GM21786 (cell line): ENCODE measurements at regions not wholly inside any gene's neighbourhood (a gene's known extent, or its start where the extent isn't known, plus 50 kb on each side); places are given as distances from the start of the nearest gene placed in this dataset.
"Not testable (repeated sequence)": the region's sequence is repeated elsewhere in the genome, so short reads cannot be mapped to it uniquely, and the experiment has no call there.

ENCODE experiments used
- ATAC-seq: cut with Tn5 transposase; IDR thresholded peaks from one replicate; pipeline ENCODE4 v1.9.1; 2021; ENCODE audit not compliant: unreplicated experiment

DNA sequence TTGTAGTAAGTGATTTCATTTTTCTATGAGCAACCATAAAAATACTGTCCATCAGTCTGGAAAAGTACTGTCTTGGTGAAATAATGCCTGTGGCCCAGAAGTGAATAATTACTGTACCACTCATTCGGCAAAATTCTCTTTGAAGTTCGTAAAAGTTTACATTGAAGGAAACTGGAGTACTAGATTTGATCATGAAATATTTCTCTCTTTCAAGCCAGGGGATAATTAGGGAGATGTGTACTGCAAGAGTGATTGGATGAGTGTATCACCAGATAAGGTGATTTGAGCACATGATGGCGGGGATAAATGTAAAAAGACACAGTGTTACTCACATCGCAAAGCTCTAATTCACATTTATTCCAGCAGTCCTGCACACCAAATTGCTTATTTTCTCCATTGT is 883.2 kb upstream of the PIK3C3 start:
- no peak for ATAC-seq

DNA sequence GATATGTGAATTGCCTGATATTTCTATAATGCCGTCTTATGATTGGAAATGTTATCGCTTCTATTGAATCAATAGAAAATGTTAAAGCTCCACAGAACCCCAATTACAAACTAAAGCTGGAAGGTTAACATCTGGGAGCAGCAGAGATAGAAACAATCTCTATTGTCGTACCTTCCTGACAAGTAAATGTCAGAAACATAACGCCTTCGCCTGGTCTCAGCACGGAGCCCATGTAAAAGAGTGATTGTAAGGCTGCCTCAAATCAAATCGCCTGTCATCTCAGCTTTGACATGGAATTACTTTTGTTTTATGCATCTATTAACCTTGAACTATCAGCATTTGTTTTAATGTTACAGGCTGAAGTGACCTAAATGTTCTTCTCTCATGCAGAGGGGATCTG is 885.9 kb upstream of the PIK3C3 start:
- no peak for ATAC-seq

DNA sequence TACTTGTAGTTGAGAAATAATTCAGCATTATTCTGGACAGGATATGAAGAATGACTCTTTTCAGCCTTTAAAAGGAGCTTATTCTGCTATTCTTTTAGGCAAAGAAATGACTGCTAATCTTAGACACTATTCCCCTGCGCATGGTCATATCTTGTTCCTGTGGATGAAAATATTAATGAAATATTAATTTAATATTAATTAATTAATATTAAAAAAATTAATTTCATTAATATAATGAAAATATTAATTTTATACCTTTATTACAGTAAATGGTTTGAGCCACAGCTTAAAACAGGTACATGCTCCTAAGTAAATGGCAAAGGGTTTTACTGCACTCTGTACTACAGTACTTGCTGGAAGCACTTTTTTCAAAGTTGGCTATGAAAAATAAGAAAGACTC is 890.1 kb upstream of the PIK3C3 start:
- ATAC-seq: no peak

DNA sequence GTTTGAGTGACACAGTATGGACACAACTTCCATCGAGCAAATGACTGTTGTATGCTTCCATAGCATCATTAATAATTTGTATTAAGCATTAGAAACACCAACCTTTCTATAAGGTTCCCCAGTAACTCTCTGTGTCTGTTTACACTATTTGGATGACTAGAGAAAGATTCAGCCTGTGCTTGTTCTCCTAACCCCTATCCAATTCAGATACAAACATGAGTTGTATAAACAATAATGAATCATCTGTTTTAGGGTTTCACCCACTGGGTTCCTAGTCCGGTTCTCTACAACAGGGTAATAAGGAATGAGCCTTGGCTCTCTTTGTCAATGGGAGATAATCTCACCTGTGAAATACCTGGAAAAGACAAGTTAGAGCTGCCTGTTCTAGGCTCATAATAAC is 894.1 kb upstream of the PIK3C3 start:
- no peak for ATAC-seq

DNA sequence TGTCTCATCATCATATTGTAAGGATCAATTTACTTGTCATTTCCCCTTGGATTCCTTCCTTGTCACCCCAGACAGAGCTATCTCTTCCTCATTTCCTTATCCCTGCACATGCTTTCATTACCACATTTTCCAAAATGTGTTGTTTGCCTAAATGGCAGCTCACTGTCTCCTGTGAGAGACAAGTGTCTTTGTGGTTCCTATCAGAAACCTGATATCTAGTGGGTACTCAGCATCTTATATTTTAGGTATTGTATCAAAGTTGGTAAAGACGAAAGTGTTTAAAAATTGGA is 896.0 kb upstream of the PIK3C3 start:
- no peak for ATAC-seq

DNA sequence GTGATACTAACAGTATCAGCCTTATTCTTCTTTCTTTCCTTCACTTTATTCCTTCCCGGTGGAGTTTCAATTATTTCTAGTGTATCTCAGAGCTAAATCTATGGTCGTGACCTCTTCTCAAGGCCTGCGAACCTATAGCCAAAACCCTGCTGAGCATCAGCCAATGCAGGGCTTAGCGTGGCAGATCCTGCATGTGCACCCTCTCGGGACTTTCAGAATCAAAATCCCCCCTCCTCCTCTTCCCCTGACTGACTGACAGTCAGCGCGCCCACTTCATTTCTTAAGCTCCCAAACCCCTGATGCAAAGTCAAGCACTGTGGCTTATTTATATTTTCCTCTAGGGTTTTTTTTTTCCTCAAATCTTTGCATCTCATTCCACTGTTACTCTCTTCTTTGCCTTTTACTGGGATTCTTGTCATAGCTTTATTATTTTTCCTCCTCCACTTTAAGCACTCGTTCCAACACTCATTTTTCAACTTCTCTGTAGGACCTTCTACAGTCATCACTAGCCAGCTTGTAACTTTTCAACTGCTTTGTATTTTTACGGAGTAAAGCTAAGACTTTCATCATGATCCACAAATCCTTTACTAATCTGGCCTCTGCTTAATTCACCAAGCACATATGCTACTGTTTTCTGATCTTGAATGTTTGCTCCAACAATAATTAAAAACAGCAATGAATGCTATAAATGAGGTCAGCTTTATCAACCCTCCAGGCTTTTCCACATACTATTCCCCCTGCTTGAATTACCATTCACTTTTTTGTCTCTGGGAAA is 896.5 kb upstream of the PIK3C3 start:
- no peak for ATAC-seq

DNA sequence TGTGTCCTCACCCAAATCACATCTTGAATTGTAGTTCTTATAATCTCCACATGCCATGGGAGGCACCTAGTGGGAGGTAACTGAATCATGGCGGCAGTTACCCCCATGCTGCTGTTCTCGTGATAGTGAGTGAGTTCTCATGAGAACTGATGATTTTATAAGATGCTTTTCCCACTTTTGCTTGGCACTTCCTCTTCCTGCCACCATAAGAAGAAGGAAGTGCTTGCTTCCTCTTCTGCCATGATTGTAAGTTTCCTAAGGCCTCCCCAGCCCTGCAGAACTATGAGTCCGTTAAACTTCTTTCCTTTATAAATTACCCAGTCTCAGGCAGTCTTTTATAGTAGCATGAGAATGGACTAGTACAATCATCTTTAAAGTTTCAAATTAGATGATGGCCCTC is 902.4 kb upstream of the PIK3C3 start:
- no peak for ATAC-seq

DNA sequence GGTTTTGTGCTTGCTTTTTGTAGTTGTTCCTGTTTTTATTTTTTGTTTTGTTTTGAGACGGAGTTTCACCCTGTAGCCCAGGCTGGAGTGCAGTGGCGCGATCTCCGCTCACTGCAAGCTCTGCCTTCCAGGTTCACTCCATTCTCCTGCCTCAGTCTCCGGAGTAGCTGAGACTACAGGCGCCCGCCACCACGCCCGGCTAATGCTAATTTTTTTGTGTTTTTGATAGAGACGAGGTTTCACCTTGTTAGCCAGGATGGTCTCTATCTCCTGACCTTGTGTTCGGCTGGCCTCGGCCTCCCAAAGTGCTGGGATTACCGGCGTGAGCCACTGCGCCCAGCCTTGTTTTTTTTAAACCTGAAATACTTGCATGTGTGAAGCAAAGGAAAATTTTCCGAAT is 908.8 kb upstream of the PIK3C3 start:
- ATAC-seq: not testable (repeated sequence)

DNA sequence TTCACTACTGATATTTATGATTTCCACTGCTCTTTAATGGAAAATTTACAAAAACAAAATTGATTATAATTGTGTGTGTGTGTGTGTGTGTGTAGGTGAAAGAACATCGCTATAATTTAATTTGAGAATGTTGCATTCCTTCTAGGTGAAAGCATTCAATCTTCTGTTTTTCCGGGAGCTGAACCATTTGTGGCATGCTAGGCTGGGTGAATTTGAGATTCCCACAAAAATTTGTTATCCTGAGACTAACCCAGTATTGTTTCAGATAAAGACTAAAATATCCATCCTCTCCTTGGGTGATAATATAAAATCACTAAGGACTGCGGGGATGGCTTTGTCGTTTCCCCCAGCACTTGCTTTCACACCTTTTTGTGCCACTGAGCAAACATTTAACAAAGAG is 911.2 kb upstream of the PIK3C3 start:
- no peak for ATAC-seq

DNA sequence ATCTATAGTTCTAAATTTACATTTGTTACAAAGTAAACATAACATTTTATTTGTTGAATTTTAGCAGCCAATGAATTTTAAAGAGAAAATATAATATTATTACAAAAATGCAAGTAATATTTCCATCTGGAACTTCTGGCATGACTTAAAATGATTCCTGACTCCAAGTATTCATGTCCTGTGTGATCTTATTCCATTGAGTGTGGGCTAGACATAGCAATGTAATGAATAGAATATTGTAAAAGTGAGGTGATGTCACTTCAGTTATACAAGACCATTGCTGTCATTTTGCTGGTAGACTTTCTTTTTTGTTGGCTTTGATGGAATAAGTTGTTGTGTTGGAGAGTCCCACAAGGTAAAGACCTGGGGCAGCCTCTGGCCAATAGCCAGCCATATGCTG is 912.2 kb upstream of the PIK3C3 start:
- no peak for ATAC-seq

DNA sequence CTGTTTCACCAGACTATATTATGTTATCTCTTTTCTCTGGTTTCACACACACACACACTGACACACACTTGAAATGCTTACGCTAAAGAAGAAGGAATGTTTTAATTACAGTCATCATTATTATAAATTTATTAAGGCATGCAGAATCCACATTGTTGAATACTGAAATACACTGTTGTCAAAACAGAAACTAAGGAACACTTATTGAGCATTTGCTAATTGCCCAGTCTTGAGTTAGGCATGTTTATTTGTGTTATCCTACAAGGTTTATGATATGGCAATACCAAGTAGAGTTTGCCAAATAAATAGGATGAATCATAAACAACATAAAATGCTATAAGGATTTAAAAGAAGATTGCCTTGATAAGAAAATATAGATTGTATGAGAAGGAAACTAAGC is 917.0 kb upstream of the PIK3C3 start:
- ATAC-seq: no peak

DNA sequence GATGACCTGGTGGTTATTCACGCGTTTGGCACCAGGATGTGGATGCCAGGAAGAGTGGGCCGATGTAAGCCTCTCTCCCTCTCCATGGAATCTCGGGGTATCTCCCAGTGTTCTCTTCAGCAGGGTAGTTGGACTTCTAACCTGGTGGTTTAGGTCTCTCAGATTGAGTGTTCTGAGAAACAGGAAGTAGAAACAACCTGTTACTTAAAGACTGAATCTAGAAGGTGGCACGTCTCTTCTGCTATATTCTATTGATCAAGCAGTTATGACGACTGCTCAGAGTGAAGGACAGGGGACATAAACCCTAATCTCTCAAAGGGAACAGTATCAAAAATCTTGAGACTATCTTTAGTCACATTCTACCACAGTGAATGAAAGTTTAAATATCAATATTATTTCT is 918.7 kb upstream of the PIK3C3 start:
- ATAC-seq: no peak

DNA sequence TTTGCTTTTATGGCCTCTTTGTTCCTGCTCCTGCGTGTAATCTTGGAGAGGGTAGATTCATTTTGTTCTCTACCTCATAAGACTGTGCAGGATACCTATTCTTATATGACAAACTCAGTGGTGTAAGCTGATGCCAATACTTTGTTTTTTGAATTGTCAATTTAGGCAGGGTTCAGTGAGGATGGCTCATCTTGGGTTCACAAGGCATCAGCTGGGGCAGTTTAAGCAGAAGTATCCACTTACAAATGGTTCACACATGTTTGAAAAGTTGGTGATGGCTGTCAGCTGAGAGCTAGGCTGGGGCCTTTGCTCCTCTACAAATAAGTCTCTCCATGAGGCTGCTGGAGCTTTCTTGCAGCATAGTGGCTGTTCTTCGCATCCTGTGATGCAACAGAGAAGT is 920.6 kb upstream of the PIK3C3 start:
- no peak for ATAC-seq

DNA sequence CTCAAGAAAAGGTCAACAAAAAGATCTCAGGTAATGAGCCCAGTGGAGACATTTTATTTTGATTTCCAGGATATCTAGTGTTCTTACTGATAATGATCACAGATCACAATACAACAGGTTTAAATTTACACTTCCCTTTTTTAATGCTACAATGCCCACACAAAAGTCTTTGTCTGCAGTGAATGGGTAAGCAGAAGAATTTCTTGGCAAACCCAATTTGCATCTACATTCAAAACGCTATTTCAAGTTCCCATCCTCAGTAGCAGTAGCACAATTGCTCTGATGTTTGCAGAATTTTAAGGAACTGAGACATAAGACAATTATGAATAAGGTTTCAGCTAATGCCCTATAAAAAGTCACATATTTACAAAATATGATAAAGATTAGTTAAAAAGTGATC is 929.4 kb upstream of the PIK3C3 start:
- no peak for ATAC-seq

DNA sequence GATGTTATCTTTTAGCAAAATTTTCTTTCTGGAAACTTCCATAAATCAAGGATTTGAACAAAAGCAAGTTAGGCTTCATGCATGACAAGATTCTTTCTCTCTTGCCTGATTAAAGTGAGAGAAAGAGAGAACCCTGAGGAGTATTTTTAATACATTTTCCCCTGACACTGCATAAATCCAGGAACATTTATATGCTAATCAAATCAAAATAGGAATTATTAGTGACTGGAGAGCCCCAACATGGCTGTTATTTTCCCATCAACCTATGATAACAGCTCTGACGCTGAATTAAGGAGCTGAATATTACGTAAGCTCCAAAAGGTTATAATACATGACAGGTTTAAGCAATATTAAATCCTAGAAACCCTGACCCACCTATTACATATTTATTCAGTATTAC is 930.2 kb upstream of the PIK3C3 start:
- no peak for ATAC-seq

DNA sequence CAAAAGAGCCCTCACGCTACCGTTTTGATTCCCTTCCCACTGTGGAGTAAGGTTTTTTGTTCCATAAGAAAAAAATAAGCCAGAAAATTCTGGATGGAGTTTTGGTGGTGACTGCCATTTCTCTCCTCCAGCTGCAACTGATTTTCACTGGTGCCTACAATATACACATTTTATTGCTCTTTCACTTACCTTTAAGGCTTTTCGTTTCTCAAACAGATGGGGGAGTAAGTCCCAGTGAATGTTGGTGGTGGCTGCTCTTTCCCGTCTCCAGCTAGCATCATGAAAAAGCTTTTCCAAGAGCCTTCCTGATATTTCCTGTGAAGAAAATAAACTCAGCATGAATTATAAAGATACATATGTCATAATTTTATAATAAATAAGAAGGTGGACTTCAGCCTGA is 932.5 kb upstream of the PIK3C3 start:
- no peak for ATAC-seq

DNA sequence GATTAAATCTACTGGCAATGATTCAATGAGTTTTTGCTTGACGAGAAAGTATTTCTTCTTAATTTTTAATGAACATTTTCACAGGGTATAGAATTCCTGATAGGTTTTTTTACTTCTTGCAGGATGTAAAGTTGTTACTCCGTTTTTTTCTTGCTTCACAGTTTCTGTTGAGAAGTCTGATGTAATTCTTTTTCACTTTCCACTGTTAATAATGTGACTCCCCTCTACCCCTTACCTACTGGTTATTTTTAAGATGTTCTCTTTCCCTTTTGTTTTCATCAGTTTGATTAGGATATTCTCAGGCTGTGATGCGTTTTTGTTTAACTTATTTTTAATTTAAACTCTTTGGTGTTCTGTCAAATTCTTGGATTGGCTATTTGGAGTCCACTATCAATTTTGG is 933.9 kb upstream of the PIK3C3 start:
- no peak for ATAC-seq

DNA sequence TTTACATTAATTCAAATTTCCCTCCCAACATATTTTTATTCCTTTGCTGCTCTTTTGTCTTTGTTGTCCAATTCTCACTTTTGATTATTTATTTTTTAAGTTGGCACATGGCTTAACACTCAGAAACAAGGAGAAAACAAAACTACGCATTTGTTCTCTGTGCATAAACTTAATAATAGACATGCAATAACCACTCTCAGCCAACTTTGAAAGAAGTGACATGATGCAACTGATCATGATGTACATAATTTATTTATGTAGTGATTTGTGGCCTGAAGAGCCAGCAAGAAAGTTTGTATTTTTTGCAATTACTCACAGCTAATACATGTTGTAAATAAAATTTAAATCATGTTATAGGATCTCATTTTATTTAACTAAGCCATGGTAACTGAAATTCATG is 942.8 kb upstream of the PIK3C3 start:
- no peak for ATAC-seq

DNA sequence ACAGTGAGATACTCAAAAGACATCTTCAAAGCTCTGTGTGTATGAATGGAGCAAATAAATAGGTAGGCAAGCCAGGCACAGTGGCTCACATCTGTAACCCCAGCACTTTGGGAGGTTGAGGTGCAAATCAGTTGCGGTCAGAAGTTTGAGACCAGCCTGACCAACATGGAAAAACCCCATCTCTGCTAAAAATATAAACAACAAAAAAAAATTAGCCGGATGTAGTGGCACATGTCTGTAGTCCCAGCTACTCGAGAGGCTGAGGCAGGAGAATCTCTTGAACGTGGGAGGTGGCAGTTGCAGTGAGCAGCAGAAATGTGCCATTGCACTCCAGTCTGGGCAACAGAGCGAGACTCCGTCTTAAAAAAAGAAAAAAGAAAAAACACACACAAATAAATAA is 945.1 kb upstream of the PIK3C3 start:
- ATAC-seq: no peak

DNA sequence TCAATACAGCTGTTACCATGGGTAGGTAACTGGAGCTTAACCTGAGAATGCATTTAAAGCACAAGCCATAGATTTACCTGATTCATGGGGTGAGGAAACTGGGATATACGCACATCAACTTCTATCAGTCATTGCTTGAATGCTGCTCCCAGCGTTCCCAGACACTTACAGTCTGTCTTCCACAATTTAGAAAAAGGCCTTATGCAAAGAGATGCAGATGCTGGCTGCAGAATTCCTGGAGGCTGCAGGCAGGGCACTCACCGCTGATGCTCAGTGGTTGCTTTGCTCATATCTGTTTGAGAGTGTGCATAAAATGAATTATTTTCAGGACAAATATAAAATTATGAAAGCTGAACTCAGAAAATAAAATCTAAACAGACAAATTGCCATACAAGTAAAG is 950.7 kb upstream of the PIK3C3 start:
- no peak for ATAC-seq

DNA sequence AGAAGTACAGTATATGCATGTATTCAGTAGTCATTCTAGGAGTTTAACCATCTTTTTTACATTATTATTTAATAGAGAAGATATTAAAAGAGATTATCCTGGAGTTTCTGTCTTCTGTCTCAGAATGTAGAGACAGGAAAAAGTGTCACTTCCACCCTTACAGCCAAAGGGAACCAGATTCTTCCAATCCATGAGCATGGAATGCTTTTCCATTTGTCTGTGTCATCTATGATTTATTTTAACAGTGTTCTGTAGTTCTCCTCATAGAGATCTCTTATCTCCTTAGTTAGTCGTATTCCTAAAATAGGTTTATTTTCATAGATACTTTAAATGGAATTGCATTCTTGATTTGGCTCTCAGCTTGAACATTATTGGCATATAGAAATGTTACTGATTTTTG is 959.5 kb upstream of the PIK3C3 start:
- no peak for ATAC-seq

DNA sequence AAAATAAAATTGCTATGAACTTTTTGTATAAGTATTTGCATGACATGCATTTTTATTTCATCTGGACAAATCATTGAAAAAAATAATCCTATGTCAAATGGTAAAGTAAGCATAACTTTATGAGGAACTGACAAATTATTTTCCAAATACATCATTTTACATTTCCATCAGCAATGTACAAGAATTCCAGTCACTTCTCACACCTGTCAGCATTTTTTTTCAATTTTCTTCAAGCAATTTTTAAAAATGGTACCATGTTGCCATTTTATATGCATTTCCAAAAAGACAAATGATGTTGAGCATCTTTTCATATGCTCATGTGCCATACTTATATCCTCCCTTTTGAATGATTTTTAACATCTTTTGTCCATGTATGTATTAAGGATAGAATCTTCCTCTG is 961.7 kb upstream of the PIK3C3 start:
- no peak for ATAC-seq

DNA sequence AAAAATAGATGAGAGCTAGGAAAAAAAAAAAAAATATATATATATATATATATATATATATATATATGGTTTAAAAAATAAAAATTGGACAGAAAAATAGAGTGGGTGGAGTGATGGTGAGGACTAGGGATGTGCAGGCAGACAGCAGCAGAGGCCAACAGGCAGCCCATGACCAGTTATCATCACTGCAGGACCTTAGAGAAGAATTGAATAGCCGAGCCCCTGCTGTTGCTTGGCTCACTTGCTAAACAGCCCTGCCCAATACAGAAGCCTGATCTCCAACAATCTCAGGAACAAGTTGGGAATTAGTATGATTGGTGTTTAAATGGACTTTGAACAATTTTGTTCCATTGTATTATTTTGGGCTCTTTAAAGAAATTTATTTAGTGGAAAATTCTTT is 967.5 kb upstream of the PIK3C3 start:
- ATAC-seq: no peak

DNA sequence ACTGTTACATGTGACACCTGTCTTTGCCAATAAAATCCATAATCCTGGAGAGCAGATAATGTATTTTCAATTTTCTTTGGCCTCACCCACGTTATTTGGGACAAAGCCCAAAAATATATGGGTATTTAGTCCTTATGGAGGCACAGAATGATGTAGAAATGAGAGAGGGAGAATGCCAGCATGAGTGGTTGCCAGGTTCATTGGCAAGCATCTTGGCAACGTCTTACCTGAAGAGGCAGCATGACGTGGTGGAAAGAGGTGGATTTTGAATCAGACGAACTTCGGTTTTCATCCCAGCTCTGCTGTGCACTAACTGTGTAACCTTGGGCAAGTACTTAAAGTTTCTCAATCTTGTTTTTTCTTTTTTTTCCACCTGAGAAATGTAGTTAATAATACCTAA is 969.6 kb upstream of the PIK3C3 start:
- no peak for ATAC-seq
